ENCODE measurements at regions not wholly inside any gene's neighbourhood (a gene's known extent, or its start where the extent isn't known, plus 50 kb on each side); places are given as distances from the start of the nearest gene placed in this dataset.
A peak's percentile ranks its signal among the peaks of the same experiment; 100 is the strongest.
"Not testable (repeated sequence)": the region's sequence is repeated elsewhere in the genome, so short reads cannot be mapped to it uniquely, and the experiment has no call there.

DNA sequence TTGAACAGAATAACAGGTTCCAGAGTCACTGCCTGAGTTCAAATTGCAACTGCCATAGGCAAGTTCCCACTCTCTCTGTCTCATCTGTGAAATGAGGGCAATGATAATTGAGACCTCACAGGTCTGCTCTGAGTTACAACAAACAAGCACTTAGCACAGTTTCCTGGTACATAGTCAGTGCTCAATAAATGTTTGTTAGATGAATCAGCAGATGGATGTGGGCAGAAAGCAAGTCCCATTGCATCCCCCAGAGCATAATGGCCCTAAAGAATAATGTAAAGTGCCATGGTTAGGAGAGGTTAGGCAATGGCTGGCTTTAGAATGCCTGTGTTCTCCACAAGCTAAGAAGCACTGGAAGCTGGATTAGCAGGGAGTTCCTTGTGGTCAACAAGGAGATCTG lies 136.5 kb upstream of the LARP1 start:
- DNase-seq: no peak

DNA sequence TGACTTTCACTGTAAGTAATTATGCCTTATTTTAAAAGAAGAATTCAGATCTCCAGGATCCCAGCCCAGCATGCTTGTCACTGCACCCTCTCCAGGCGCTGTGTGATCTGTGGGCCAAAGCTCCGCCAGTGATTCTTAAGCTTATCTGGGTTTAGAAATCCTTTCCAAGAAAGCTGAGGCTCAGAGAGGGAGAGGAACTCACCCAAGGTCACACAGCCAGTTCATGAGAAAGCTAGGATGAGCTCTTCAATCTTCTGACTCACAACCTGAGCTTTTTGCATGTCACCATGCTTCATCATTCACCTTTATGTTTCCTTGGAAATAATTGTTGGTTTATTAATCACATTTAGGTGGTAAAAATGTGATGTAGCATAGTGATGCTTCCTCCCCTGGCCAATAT lies 136.6 kb upstream of the HAND1 start:
- no peak for DNase-seq

DNA sequence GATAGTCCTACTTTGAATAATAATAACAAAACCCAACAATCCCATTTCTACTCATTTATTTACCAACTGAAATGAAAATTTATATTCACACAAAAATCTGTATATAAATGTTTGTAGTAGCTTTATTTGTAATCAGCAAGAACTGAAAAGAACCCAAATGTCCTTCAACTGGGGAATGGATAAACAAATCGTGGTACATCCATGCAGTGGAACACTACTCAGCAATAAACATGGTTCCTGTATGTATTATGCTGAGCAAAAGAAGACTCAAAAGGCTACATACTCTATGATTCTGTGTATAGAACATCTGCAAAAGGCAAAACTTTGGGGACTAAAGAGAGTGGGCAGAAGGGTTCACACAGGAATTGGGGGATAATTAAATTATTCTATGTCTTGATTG lies 136.1 kb upstream of the HAND1 start:
- no peak for DNase-seq

DNA sequence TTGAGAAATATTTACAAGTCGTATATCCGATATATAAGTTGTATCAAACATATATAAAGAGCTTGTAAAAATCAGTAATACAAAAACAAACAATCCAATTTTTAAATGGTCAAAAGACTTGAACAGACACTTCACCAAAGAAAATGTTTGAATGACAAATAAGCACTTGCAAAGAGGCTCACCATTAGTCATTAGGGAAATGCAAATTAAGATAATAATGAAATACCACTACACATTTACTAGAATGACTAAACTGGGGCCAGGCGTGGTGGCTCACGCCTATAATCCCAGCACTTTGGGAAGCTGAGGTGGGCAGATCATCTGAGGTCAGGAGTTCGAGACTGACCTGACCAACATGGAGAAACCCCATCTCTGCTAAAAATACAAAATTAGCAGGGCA lies 134.6 kb upstream of the HAND1 start:
- no peak for DNase-seq

DNA sequence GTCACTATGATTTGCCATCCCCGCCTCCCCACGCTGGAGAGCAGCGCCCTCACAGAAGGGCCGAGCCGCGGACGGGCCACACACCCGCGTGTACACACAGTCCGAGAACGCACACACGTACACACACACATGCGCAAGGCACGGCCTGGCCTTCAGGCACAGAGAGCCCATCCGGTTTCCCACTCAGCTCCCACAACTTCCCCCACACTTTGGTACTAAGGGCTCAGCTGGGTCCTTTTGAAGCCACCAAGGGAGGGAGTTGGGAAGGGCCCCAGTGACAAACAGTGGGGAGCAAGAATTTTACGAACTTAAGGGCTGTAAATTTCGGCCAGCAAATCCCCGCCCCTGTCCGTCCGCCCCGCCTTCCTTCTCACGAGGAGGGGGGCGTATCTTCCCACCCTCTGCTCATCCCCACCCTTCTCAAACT lies 133.3 kb upstream of the HAND1 start:
- DNase-seq: no peak

DNA sequence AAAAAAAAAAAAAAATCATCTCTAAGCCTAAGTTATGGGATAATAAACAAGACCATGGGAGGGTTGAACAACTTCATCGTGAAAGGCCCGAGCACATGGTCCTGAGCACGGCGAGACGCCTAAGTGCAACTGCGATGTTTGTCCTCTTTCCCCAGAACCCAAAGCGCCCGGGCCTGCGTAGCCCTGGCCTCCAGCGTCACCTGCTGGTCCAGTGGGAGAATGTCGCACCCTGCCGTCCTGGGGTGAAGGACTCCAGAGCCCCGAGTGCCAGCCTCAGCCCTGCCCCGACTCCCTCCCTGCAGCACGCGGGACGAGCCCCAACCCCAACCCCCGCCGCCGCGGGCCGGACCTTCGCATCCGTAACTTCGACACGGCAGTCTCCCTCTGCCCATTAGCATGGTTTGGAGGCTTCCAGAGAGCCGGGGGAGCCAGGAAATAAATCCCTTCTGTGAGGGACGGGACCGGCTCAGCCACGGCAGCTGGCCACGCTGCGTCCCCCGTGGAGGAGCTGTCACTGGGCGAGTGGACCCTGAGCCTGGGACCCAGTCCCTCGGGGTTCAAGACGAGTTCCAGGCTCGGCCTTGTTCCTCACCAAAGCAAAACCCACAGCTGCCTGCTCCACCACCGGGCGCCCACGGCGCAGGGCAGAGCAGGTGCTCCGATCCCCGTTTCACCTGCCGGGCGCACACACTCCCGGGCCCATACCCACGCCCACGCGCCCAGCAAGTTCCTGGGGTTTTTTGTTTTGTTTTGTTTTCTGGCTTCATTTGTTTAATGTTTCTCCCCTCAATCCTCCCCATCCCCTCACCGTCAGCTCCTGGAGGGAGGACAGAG lies 132.5 kb upstream of the HAND1 start:
- DNase-seq: peak; percentile 83

DNA sequence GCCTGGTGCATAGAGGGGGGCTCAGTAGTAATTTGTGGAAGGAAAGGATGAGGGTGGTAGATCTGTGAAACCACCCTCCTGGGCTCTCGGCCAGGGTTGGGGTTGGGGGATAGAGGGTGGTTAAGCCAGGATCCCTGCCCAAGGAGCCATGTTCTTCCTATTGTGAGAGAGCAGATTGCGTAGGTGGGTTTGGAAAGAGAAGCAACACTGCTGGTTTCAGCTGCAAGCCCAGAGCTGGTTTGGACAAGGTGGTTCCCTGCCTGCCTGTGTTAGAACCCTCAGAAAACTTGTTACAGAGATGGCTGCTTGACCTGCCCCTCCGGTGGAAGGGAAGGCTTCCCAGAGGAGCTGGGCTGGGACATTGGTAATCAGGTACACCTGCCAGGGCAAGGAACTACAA lies 131.2 kb upstream of the HAND1 start:
- DNase-seq: no peak

DNA sequence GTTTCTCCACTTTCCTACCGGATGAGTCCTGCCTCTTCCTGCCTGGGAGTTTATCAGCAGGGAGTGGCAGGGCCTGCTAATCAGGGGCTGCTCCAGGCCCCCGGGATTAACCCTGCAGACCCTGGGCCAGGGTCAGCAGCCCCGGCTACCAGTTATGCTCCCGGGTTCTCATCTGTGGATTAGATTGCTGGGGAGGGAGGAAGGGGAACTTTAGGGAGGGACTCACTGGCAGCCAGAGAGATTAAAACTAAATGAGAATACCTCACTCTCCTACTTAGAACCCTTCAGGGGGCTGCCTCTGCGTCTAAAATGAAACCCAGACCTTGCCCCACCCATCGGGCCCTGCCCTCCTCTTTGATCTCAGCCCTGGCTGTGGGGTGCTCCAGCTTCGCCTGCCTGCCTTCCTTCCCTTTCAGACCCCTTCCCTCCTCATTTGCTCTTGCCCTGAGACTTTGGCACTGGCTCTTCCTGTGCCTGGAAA lies 130.5 kb upstream of the HAND1 start:
- no peak for DNase-seq

DNA sequence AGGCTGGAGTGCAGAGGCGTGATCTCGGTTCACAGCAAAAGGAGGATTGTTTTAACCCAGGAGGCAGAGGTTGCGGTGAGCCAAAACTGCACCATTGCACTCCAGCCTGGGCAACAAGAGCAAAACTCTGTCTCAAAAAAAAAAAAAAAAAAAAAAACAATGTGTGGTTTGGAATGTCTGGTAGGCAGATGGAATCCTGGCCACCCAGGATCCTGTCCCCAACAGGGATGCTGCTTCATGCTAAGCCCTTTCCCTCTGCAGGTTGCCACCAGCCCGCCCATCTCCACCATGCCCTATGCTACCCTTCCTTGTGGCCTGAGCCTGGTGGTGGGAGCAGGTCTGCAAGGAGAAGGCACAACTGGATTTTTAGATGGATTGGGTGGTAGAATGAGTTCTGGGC lies 129.7 kb upstream of the HAND1 start:
- no peak for DNase-seq

DNA sequence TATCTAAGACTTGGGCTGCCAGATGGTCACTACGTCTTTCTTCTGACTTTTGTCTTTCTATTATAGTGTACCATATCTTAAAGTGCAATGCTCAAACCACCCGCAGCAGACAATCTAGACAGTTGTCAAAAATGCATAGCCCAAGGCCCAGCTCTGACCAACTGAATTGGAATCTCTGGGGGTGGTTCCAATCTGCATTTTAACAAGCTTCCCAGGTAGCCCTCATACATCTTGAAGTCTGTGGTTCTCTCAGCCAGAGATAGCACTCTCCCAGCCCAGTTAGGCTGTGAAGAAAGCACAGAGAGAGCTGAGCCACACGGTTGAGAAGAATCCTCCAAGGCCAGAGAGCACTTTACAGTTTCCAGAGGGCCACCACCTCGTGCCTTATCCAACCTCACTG lies 128.2 kb upstream of the HAND1 start:
- DNase-seq: no peak

DNA sequence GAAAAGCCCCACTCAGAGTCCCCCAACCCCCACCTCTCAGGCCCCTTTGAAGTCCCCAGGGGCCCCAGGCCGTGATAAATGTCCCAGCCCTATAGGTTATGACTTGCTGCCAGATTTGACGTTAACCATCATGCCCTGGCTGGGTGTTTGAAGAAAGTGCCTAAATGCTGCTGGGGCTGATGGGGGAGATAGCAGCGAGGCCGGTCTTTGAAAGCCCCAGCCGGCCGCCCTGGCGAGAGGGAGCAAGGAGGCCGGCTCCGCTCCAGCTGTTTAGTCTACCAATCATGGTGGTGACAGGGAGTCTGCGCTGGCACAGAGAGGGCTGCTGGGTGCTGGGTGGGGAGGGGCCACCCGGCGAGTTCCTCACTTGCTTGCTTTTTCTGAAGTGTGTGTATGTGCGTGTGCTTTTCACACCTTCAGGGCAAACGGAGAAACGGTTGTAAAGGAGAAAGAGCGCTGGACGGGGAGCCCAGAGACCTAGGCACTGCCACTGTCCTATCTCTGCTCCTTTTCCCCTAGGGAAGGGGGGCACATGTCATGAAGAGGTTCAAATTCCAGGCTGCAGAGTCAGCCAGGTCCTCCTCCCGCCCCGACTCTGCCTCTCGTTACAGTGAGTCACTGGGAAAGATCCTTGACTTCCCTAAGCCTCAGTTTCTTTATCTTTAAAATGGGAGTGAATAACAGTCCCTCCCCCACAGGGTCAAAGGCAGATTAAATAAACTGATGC lies 126.1 kb upstream of the HAND1 start:
- no peak for DNase-seq

DNA sequence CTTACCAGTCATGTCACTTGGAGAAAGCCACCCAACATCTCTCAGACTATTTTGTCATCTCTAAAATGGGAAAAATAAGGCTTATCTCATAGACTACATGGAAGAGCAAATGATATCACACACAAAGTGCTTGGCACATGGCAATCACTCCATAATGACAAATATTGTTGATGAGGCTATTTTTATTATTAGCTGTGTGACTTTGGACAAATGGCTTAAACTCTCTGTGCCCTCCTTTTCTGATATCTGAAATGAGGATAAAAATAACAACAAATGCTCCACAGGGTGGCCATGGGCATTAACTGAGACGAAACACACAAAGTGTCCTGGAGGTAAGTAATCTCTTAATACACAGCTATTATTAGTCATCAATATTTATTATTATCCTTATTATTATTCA lies 125.5 kb upstream of the HAND1 start:
- no peak for DNase-seq

DNA sequence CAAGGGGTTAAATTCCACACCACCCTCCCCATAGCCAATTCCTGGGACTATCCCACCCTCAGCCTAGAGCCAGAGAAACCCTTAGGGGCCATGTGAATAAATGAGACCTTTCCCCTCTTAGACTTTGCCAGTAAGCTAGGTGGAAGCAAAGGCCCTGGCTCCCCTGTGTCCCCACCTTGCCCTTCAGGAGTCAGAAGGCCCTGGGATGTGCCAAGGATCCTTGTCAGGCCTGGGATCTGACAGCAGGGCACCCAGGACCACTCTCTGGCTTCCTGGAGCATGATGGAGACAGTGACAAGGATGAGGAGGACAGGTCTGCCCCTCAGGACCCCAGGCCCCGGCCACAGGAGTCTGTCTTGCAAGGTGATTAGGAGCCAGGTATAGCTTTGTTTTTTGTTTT lies 125.0 kb upstream of the HAND1 start:
- DNase-seq: no peak

DNA sequence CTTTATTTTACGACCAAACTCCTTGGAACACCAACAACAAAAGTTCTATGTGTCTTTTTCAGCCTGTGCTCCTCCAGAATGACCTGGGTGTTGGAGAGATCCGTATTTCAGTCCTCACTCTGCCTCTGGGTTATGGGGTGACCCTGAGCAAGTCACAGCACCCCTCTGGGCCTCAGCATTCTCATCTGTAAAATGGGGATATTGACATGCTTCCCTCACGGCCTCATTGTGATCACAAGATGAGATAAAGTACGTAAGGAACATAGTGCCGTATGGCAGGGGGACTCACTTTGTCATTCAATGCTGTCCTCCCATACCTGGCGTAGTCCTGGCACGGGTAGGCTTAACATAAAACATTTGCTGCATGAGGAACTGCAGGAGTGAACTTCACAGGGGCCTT lies 123.0 kb upstream of the HAND1 start:
- DNase-seq: no peak

DNA sequence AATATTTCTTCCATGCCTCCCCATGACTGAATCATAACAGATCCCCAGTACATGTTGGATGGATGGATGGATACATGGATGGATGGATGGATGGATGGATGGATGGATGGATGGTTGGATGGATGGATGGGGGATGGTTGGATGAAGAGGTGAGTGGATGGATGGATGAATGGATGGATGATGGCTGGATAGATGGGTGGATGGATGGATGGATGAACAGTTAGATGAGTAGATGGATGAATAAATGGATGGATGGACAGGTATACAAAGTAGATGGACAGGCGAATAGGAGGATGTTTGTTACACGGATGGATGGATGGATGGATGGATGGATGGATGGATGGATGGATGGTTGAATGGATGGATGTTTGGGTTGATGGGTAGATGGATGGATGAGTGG lies 120.0 kb upstream of the HAND1 start:
- DNase-seq: no peak

DNA sequence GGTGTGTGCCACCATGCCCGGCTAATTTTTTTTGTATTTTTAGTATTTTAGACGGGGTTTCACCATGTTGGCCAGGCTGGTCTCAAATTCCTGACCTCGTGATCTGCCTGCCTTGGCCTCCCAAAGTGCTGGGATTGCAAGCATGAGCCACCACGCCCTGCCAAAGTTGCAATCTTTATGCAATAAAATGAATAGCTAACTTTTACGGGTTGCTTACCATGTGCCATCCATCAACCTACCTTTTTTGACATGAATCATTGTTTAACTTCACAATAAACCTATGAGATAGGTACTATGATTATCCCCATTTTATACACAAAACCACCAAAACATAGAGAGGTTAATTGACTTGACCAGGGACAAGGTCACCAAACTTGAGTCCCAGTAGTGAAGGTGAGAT lies 118.8 kb upstream of the HAND1 start:
- DNase-seq: not testable (repeated sequence)

DNA sequence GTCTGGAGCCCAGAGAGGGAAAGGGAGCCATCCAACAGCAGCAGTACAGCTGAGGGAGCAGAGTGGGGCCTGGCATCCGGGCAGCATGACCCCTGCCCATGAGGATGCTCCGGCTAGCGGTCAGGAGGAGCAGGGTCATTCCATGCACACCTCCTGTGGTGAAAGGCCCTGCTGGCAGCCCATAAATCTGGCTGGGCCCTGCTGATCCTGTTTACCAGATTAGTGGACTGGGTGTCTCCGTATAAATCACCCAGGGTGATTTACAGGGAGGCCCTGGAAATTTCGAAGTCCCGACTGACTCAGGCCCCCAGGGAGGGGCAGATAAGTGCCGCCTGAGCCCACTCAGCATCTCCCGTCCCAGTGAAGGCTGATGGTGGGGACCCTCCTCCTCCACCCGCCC lies 117.6 kb upstream of the HAND1 start:
- no peak for DNase-seq

DNA sequence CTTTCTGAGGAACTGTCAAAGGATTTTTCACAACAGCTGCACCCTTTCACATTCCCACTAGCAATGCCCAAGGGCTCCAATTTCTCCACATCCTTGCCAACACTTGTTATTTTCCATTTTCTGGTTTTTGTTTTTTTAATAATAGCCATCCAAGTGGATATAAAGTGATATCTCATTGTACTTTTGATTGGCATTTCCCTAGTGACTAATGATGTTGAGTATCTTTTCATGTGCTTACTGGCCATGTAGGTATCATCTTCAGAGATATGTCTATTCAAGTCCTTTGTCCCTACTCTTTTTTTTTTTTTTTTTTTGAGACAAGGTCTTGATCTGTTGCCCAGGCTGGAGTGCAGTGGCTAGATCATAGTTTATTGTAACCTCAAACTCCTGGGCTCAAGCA lies 115.8 kb upstream of the HAND1 start:
- no peak for DNase-seq

DNA sequence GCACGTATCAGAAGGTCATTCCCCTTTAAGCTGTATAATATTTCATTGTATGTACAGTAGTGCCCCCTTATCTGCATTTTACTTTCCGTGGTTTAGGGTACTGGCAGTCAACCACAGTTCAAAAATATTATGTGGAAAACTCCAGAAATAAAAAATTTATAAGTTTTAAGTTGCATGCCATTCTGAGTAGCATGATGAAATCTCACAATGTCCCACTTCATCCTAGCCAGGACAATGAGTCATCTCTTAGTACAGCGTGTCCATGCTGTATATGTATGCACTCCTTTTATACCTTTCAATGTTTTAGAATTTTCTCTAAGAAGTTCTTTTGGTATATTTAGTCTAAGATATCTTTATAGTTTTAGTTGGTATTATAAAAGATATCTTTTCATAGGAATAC lies 115.0 kb upstream of the HAND1 start:
- no peak for DNase-seq

DNA sequence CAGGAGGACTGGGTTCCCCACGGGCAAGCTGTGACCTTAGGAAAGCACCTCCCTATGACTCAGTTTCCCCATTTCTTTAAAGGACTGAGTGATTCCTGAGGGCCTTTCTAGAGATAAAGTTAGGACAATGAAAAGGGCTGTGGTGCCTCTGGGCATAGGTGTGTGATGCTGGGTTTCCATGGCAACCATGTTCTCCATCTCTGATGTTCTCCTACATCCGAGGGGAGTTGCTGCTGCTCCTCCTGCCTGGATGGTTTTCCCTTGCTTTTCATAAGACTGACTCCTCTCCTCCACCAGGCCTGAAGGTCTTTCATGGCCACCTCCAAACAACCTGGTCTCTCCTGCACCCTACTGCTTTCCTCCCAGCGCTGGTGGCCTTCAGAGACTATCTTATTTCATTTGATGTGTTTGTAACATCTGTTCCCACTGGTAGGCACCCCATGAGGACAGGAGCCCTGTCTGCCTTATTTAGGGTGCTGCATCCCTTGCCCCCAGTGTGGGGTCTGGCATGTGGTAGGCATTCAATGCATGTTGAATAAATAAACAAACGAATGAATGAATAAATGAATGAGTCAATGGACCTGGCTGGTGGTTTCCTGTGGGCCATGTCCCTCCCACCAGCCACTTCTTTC lies 112.2 kb upstream of the HAND1 start:
- DNase-seq: no peak

DNA sequence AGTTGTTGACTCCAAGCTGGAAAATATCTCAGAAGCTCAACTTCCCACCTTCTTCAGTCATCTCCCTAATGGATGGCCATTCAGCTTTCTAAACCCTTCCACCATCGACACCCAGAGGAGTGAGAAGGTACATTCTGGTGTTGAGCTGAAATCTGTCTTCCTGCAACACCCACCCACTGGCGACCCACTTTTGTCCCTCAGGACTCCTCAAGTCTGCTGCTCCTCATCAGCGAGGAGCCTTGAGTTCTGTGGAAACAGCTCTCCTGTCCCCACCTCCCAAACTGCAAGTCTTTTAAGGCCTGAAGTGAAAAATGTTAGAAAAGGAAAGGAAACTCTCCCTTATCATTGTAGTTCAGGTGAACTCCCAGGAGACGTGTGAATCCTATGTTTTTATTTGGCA lies 111.5 kb upstream of the HAND1 start:
- no peak for DNase-seq

DNA sequence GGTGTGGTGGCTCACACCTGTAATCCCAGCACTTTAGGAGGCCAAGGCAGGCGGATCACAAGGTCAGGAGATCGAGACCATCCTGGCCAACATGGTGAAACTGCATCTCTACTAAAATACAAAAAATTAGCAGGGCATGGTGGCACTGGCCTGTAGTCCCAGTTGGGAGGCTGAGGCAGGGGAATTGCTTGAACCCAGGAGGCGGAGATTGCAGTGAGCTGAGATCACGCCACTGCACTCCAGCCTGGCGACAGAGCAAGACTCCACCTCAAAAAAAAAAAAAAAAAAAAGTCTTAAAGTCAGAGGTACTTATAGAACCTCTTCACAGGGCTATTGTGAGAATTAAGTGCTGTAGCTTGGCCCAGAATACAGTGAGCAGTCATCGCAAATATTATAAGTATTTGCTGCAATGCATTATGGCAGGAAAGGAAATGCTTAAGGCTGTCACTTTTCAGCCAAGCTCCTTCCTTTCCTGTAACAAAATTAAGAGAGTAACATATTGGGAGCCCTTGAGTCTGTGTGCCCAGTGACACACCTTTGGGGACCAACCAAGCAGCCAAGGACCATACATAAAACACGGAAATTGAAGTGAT lies 110.9 kb upstream of the HAND1 start:
- DNase-seq: not testable (repeated sequence)

DNA sequence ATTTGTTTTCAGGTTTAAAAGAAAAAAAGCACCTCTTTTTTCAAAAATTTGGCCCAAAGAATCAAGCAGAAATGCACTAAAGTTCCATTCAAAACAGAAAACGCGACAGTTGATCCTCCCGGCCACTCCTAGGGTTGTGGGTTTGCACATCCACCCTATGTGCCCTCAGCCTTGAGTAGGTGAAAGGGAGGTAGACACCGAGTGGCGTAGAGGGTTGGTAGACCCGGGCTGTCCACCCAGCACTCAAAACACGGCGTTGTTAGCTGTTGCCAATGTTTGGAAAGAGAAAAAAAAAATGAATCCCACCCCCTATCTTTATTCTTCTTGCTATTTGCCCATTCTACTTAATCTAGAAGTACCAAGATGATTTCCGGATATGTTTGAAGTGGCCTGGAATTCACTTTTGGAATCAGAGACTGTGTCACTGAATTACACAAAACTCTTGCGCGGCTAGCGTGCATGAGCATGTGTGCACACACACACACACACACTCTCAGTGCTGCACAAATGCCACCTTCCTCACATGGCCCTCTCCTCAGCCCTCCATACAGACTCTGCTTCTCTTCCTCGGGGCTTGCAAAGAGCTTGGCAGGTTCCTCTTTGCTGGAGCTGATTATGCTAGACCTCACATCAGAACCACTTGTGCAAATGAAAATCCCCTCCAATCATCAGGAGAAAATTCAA lies 110.2 kb upstream of the HAND1 start:
- DNase-seq: no peak

Data from activated CD4-positive, alpha-beta T cell treated with anti-CD3 and anti-CD28 coated beads, Interleukin-2, Interleukin-6, amounts not matched to agents 100 ng/mL and 50 ng/mL, durations not matched to agents 16 hours and 8 hours (primary cell).